OCI-LY1 (cell line): ENCODE measurements at regions not wholly inside any gene's neighbourhood (a gene's known extent, or its start where the extent isn't known, plus 50 kb on each side); places are given as distances from the start of the nearest gene placed in this dataset.
A peak's percentile ranks its signal among the peaks of the same experiment; 100 is the strongest.

Source experiments
- H2AFZ ChIP-seq: fragments of 200-600 bp; sonication (generic), shearing (Covaris generic); 2 replicates; pipeline ENCODE4 v1.6.0; 2014; ENCODE audit warnings: antibody characterized with exemption, mild to moderate bottlenecking, low read length
- H3F3A ChIP-seq: fragments of 200-600 bp; sonication (generic), shearing (Covaris generic); 2 replicates; pipeline ENCODE4 v1.6.0; 2014; ENCODE audit warnings: mild to moderate bottlenecking, antibody characterized with exemption, low read length, moderate library complexity; ENCODE audit not compliant: insufficient read depth
- H3K27ac ChIP-seq: fragments of 200-600 bp; sonication (generic); 2 replicates; pipeline ENCODE4 v1.5.1; 2014; ENCODE audit warnings: low read length, mixed run types, mild to moderate bottlenecking, low read depth; ENCODE audit not compliant: poor library complexity, severe bottlenecking
- H3K27me3 ChIP-seq: fragments of 200-600 bp; sonication (generic); 2 replicates; pipeline ENCODE4 v1.6.0; 2014; ENCODE audit warnings: antibody characterized with exemption, mild to moderate bottlenecking, low read length, moderate library complexity; ENCODE audit not compliant: insufficient read depth
- H3K36me3 ChIP-seq: fragments of 200-600 bp; sonication (generic); 2 replicates; pipeline ENCODE4 v1.6.1; 2014; ENCODE audit warnings: mild to moderate bottlenecking, antibody characterized with exemption, low read length, moderate library complexity, mixed read lengths; ENCODE audit not compliant: insufficient read depth
- H3K4me1 ChIP-seq: fragments of 200-600 bp; sonication (generic); 2 replicates; pipeline ENCODE4 v1.5.1; 2014; ENCODE audit warnings: mild to moderate bottlenecking, low read length, moderate library complexity; ENCODE audit not compliant: insufficient read depth, severe bottlenecking
- H3K4me2 ChIP-seq: fragments of 200-600 bp; sonication (generic), shearing (Covaris generic); 2 replicates; pipeline ENCODE4 v1.6.1; 2014; ENCODE audit warnings: low read length
- H3K4me3 ChIP-seq: fragments of 200-600 bp; sonication (generic); 2 replicates; pipeline ENCODE4 v1.5.1; 2014; ENCODE audit warnings: low read length, low read depth, mild to moderate bottlenecking, mixed read lengths; ENCODE audit not compliant: poor library complexity, severe bottlenecking
- H3K79me2 ChIP-seq: fragments of 200-600 bp; shearing (Covaris generic); 2 replicates; pipeline ENCODE4 v1.6.1; 2016; ENCODE audit warnings: mixed run types, low read length, mixed read lengths; ENCODE audit not compliant: insufficient read depth
- H3K9ac ChIP-seq: fragments of 200-600 bp; sonication (generic), shearing (Covaris generic); 2 replicates; pipeline ENCODE4 v1.6.1; 2014; ENCODE audit warnings: mild to moderate bottlenecking, low read length, mixed read lengths
- H3K9me2 ChIP-seq: fragments of 200-600 bp; sonication (generic), shearing (Covaris generic); 2 replicates; pipeline ENCODE4 v1.6.1; 2014; ENCODE audit warnings: low read depth, mild to moderate bottlenecking, low read length, mixed read lengths
- H3K9me3 ChIP-seq: fragments of 200-600 bp; shearing (Covaris generic); 2 replicates; pipeline ENCODE4 v1.6.1; 2014; ENCODE audit warnings: low read length, mixed read lengths
- H4K20me1 ChIP-seq: fragments of 200-600 bp; sonication (generic), shearing (Covaris generic); 2 replicates; pipeline ENCODE4 v1.6.0; 2016; ENCODE audit warnings: mild to moderate bottlenecking, low read length; ENCODE audit not compliant: insufficient read depth
- EZH2 ChIP-seq: fragments of 200-600 bp; sonication (generic), shearing (Covaris generic); IDR thresholded peaks from 2 replicates; pipeline ENCODE4 v1.8.0; 2017; ENCODE audit warnings: borderline replicate concordance, mixed run types, mild to moderate bottlenecking, antibody characterized with exemption, low read length, moderate library complexity, mixed read lengths
- TF ChIP-seq, protein P1 (sequence below): fragments of 200-600 bp; sonication (generic), shearing (Covaris generic); IDR thresholded peaks from 2 replicates; pipeline ENCODE4 v1.5.1; 2017; ENCODE audit warnings: mild to moderate bottlenecking, antibody characterized with exemption, low read length, moderate library complexity, mixed read lengths

DNA sequence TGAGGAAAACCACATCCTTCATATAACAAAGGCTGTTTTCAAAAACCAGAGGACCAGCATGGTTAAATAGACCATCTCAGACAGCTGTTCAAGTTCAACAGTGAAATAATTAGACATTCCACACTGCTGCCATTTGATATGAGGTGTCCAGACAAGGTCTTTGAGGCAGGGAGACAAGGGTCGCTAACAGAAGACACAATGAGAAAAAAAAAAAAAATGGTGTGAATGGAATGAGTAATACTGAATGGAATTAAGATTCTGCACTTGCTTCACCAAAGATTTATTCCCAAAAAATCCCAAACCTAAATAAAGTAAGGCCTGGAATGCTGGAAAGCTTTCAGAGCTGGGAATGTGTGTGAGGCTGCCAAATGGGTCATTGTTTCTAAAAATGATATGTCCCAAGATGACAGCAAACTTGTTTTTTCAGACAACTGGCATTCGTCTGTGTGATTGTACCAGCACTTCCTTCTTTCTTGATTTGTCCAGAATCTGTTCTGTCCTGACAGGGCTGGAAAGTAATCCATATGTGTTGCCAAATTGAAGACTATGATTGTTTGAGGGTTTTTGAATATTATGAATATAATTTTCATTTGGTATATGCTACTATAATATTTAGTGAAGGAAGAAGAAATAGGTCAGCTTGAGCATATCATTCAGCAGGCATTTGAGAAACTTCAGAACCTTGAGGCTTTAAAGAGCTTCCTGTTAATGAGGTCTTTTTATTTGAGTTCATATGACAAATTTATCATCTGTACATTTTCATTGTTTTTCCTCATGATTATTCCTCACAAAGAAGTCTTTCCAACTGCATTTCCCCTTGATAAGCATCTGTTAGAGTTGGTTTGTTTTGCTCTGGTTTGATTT lies 85.2 kb upstream of the ITGA4 start:
- H3K27me3 ChIP-seq, result no peaks in the 10 kb centered on the region
- H3K4me1 ChIP-seq, result peaks cover 45% of the 10 kb centered on the region

DNA sequence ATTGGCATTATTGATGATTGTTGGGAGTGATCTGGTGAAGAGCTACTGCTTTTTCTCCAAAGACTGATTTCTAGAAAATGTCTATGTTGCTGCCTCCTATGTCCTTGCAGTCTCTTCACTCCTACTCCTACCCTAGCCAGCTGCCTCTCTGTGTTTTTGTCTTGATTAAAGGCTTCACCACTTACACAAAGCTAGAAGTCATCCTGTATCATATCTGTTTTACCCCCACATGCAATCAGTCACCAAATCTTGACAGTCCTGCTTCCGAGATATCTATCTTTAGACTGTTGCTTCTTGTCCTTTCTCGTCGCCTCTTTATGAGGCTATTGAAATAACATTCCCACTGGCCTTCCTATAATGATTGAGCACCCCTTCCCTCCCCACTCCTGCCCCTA lies 84.5 kb upstream of the ITGA4 start:
- Histone ChIP-seq H3K79me2 (no peaks in the 10 kb centered on the region), H3K27me3 (no peaks in the 10 kb centered on the region), H3K36me3 (no peaks in the 10 kb centered on the region), H3K9ac (no peak overlapping the region), H3K4me1 (peaks cover 46% of the 10 kb centered on the region), H3F3A (no peaks in the 10 kb centered on the region), H3K9me3 (no peaks in the 10 kb centered on the region), H3K9me2 (no peaks in the 10 kb centered on the region), H3K27ac (peak overlapping the region; percentile 4), H3K4me2 (no peak overlapping the region), H3K4me3 (no peak overlapping the region), H4K20me1 (no peaks in the 10 kb centered on the region), H2AFZ (no peak overlapping the region; the same call in none of the 2 replicates)
- no peak for TF ChIP-seq EZH2
- TF ChIP-seq, protein P1, sequence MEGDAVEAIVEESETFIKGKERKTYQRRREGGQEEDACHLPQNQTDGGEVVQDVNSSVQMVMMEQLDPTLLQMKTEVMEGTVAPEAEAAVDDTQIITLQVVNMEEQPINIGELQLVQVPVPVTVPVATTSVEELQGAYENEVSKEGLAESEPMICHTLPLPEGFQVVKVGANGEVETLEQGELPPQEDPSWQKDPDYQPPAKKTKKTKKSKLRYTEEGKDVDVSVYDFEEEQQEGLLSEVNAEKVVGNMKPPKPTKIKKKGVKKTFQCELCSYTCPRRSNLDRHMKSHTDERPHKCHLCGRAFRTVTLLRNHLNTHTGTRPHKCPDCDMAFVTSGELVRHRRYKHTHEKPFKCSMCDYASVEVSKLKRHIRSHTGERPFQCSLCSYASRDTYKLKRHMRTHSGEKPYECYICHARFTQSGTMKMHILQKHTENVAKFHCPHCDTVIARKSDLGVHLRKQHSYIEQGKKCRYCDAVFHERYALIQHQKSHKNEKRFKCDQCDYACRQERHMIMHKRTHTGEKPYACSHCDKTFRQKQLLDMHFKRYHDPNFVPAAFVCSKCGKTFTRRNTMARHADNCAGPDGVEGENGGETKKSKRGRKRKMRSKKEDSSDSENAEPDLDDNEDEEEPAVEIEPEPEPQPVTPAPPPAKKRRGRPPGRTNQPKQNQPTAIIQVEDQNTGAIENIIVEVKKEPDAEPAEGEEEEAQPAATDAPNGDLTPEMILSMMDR, result no peak

More for the DNA sequence above, 85.2 kb upstream of the ITGA4 start:
- H3K9ac ChIP-seq, result no peak overlapping the region
- no peak overlapping the region for H3K4me3 ChIP-seq
- peak overlapping the region; percentile 4 for H3K27ac ChIP-seq
- H3K9me2 ChIP-seq, result no peaks in the 10 kb centered on the region
- H3K79me2 ChIP-seq, result no peaks in the 10 kb centered on the region
- no peaks in the 10 kb centered on the region for H4K20me1 ChIP-seq
- no peak overlapping the region for H3K4me2 ChIP-seq
- H3F3A ChIP-seq, result no peaks in the 10 kb centered on the region
- H3K9me3 ChIP-seq, result no peaks in the 10 kb centered on the region
- H3K36me3 ChIP-seq, result no peaks in the 10 kb centered on the region
- TF ChIP-seq, protein P1, result no peak
- no peak for TF ChIP-seq EZH2
- H2AFZ ChIP-seq, result no peak overlapping the region; the same call in none of the 2 replicates

DNA sequence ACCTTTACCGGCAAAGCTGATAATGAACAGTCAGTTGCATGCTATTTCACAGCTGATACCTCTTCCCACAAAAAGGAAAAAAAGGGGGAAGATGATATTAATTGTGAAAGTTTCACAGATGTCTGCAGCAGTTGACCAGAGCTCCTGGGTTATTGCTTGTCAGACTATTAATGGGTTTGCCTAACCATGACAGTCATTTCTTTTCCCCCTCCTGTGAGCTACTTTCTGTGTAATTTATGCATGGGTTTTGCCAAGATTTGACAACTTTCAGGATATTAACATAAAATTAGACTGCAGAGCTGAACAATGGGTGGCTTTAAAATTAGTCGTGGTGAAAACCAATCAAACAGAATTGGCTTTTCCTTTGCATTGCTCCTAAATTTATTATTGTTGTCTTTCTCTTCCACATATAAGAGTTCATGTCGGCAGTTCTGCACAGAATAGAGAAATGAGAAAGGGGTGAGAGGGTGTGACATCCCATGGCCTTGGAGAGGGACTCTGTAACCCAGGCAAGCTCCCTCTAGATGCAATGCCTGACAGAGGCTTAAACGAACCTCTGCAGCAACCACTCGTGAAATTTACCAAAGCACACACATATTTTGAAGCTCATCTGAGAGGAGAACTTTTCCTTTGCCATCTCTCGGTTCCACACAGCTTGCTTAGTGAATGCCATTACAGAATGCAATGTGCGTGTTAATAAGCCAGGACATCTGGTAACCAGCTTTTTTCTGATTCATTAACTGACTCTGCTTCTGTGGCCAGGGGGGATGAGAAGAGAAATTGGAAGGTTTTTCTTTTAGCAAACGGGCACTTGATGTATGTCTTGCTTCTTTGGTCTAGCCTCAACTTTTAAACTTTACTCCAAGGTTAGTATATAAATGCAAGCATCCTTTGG lies 82.2 kb upstream of the ITGA4 start:
- H3K4me1 ChIP-seq, result peaks cover 47% of the 10 kb centered on the region
- no peaks in the 10 kb centered on the region for H3K79me2 ChIP-seq
- no peaks in the 10 kb centered on the region for H4K20me1 ChIP-seq
- 0 out of 2 replicates have a peak overlapping the region, but pooled peaks have one; percentile 24 for H2AFZ ChIP-seq
- H3K9me2 ChIP-seq, result no peaks in the 10 kb centered on the region
- no peaks in the 10 kb centered on the region for H3K9me3 ChIP-seq
- H3K9ac ChIP-seq, result peak overlapping the region; percentile 37; the same call in 1 of the 2 replicates
- H3K27ac ChIP-seq, result peak overlapping the region; percentile 65
- H3K4me3 ChIP-seq, result peak overlapping the region; percentile 23
- no peaks in the 10 kb centered on the region for H3K36me3 ChIP-seq
- H3F3A ChIP-seq, result no peaks in the 10 kb centered on the region
- peak overlapping the region; percentile 74 for H3K4me2 ChIP-seq
- TF ChIP-seq EZH2, result no peak
- TF ChIP-seq, protein P1, result no peak
- no peaks in the 10 kb centered on the region for H3K27me3 ChIP-seq
